Osteoblast (primary cell): ENCODE measurements at regions not wholly inside any gene's neighbourhood (a gene's known extent, or its start where the extent isn't known, plus 50 kb on each side); places are given as distances from the start of the nearest gene placed in this dataset.

Experiments
- DNase-seq: peaks from one replicate; pipeline ENCODE4 v3.0.0; 2011; ENCODE audit warnings: low spot score, mixed read lengths; ENCODE audit not compliant: insufficient read length; ENCODE audit errors: missing footprints
- H2AFZ ChIP-seq: 2 replicates; pipeline ENCODE4 v1.6.0; 2011; ENCODE audit warnings: mild to moderate bottlenecking, low read length
- H3K27ac ChIP-seq: 2 replicates; pipeline ENCODE4 v1.5.1; 2011; ENCODE audit warnings: mild to moderate bottlenecking, low read depth, low read length, moderate library complexity
- H3K27me3 ChIP-seq: 2 replicates; pipeline ENCODE4 v1.6.0; 2012; ENCODE audit warnings: mild to moderate bottlenecking, control low read depth, inconsistent platforms, low read length, moderate library complexity; ENCODE audit not compliant: insufficient read depth
- H3K36me3 ChIP-seq: 2 replicates; pipeline ENCODE4 v1.5.1; 2011; ENCODE audit warnings: mild to moderate bottlenecking, low read length, control low read depth, moderate library complexity; ENCODE audit not compliant: insufficient read depth
- H3K4me1 ChIP-seq: 2 replicates; pipeline ENCODE4 v1.5.1; 2011; ENCODE audit warnings: mild to moderate bottlenecking, low read length, control low read depth, moderate library complexity; ENCODE audit not compliant: insufficient read depth
- H3K4me2 ChIP-seq: 2 replicates; pipeline ENCODE4 v1.6.0; 2011; ENCODE audit warnings: mild to moderate bottlenecking, low read length; ENCODE audit not compliant: insufficient read depth
- H3K4me3 ChIP-seq: fragments of 200-600 bp; sonication (generic); 3 replicates; pipeline ENCODE4 v1.5.1; 2012; ENCODE audit warnings: mild to moderate bottlenecking, low read length, inconsistent platforms; ENCODE audit not compliant: insufficient read depth
- H3K79me2 ChIP-seq: 2 replicates; pipeline ENCODE4 v1.6.0; 2012; ENCODE audit warnings: mild to moderate bottlenecking, low read length, control low read depth, inconsistent platforms; ENCODE audit not compliant: insufficient read depth
- H3K9me3 ChIP-seq: 2 replicates; pipeline ENCODE4 v1.5.1; 2011; ENCODE audit warnings: low read depth, low read length, control low read depth
- H4K20me1 ChIP-seq: 2 replicates; pipeline ENCODE4 v1.6.0; 2012; ENCODE audit warnings: mild to moderate bottlenecking, low read length, control low read depth; ENCODE audit not compliant: insufficient read depth
- TF ChIP-seq, protein P1 (sequence below): IDR thresholded peaks from 2 replicates; pipeline ENCODE4 v1.5.1; 2011; ENCODE audit warnings: mild to moderate bottlenecking, low read depth, low read length, moderate library complexity; ENCODE audit errors: extremely low read depth

DNA sequence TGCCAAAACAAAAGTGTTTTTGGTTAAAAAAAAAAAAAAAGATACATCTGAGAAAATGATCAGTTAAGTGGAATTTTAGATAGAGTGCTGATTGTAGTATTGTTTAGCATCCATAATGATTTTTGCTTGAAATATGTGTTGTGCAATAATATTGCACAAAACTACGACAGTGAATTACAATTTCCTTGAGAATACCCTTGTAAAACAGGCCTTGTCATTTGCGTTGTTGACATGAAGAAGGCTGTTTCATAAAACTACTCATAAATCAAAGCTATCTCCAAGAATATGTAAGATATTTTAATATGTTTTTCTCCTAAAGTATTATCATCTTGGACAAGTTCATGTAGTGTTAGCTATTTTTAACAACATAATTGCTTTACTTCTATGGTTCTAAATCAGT lies 1077.0 kb downstream of the LRFN5 start:
- H3K79me2 ChIP-seq = no peaks in the 10 kb centered on the region
- H3K4me3 ChIP-seq = no peak overlapping the region
- no peak overlapping the region for H3K27ac ChIP-seq
- H3K27me3 ChIP-seq = no peaks in the 10 kb centered on the region
- H3K4me1 ChIP-seq = no peaks in the 10 kb centered on the region
- H2AFZ ChIP-seq = no peak overlapping the region
- TF ChIP-seq, protein P1, sequence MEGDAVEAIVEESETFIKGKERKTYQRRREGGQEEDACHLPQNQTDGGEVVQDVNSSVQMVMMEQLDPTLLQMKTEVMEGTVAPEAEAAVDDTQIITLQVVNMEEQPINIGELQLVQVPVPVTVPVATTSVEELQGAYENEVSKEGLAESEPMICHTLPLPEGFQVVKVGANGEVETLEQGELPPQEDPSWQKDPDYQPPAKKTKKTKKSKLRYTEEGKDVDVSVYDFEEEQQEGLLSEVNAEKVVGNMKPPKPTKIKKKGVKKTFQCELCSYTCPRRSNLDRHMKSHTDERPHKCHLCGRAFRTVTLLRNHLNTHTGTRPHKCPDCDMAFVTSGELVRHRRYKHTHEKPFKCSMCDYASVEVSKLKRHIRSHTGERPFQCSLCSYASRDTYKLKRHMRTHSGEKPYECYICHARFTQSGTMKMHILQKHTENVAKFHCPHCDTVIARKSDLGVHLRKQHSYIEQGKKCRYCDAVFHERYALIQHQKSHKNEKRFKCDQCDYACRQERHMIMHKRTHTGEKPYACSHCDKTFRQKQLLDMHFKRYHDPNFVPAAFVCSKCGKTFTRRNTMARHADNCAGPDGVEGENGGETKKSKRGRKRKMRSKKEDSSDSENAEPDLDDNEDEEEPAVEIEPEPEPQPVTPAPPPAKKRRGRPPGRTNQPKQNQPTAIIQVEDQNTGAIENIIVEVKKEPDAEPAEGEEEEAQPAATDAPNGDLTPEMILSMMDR = no peak
- no peaks in the 10 kb centered on the region for H3K9me3 ChIP-seq
- H4K20me1 ChIP-seq = no peaks in the 10 kb centered on the region
- no peaks in the 10 kb centered on the region for H3K36me3 ChIP-seq
- no peak for DNase-seq
- H3K4me2 ChIP-seq = no peak overlapping the region

DNA sequence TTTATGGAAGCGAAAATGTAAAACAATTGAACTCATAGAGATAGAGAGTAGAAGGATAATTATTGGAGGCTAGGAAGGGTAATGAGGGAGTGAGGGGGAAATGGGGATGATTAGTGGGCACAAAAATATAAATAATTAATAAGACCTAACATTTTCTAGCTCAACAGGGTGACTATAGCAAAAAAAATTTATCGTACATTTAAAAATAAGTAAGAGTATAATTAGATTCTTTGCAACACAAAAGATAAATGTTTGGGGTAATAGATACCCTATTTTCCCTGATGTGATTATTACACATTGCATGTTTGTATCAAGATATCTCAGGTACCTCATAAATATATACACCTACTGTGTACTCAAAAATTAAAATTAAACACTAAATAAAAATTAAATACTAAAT lies 1070.0 kb downstream of the LRFN5 start:
- Histone ChIP-seq H3K9me3 (no peaks in the 10 kb centered on the region), H3K4me3 (no peak overlapping the region), H3K27ac (no peak overlapping the region), H3K4me2 (no peak overlapping the region), H3K4me1 (no peaks in the 10 kb centered on the region), H2AFZ (no peak overlapping the region), H3K36me3 (no peaks in the 10 kb centered on the region), H3K79me2 (no peaks in the 10 kb centered on the region), H3K27me3 (no peaks in the 10 kb centered on the region), H4K20me1 (no peaks in the 10 kb centered on the region)
- TF ChIP-seq, protein P1 = no peak
- no peak for DNase-seq

- TF ChIP-seq, protein P1 = no peak
- Histone ChIP-seq H3K36me3 (no peaks in the 10 kb centered on the region), H3K4me2 (no peak overlapping the region), H4K20me1 (no peaks in the 10 kb centered on the region), H3K27ac (no peak overlapping the region), H3K4me3 (no peak overlapping the region), H3K4me1 (no peaks in the 10 kb centered on the region), H2AFZ (no peak overlapping the region), H3K79me2 (no peaks in the 10 kb centered on the region), H3K27me3 (no peaks in the 10 kb centered on the region), H3K9me3 (no peaks in the 10 kb centered on the region)
- DNase-seq = no peak
Observed at GRCh38 chr14:42673963-42674362, 1067.3 kb downstream of the LRFN5 start.

GRCh38 chr14:42671636-42672035 lies 1065.0 kb downstream of the LRFN5 start:
- Histone ChIP-seq H3K36me3 (no peaks in the 10 kb centered on the region), H3K79me2 (no peaks in the 10 kb centered on the region), H4K20me1 (no peaks in the 10 kb centered on the region), H3K4me1 (no peaks in the 10 kb centered on the region), H2AFZ (no peak overlapping the region), H3K4me3 (no peak overlapping the region), H3K4me2 (no peak overlapping the region), H3K27me3 (no peaks in the 10 kb centered on the region), H3K27ac (no peak overlapping the region), H3K9me3 (no peaks in the 10 kb centered on the region)
- TF ChIP-seq, protein P1 = no peak
- DNase-seq = no peak
